ENCODE measurements at regions not wholly inside any gene's neighbourhood (a gene's known extent, or its start where the extent isn't known, plus 50 kb on each side); places are given as distances from the start of the nearest gene placed in this dataset.

DNA sequence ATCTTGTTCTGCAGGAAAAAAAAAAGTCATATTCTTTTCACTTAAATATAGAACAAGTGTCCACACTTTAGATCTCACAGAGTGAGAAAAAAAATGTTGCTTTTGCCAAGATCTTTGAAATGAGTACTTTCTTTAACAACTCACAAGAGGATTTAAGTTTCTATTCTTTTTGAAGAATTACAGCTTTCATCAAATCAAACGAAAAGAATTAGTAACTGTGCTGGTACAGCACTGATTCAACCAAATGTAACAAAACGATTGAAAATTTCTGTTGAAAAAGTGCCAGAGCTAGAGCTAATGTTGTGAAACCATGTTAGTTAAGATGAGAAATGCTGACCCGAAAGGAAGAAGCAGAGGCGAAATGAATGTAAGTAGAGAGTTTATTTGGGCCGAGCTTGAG is 300.2 kb downstream of the GABRB3 start:
- TF ChIP-seq, protein P1, sequence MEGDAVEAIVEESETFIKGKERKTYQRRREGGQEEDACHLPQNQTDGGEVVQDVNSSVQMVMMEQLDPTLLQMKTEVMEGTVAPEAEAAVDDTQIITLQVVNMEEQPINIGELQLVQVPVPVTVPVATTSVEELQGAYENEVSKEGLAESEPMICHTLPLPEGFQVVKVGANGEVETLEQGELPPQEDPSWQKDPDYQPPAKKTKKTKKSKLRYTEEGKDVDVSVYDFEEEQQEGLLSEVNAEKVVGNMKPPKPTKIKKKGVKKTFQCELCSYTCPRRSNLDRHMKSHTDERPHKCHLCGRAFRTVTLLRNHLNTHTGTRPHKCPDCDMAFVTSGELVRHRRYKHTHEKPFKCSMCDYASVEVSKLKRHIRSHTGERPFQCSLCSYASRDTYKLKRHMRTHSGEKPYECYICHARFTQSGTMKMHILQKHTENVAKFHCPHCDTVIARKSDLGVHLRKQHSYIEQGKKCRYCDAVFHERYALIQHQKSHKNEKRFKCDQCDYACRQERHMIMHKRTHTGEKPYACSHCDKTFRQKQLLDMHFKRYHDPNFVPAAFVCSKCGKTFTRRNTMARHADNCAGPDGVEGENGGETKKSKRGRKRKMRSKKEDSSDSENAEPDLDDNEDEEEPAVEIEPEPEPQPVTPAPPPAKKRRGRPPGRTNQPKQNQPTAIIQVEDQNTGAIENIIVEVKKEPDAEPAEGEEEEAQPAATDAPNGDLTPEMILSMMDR (conservative IDR thresholded peaks at IDR 0.05), result no peak
- TF ChIP-seq EZH2 (IDR thresholded peaks at IDR 0.05; ENCODE audit: low read depth), result no peak

Measured in PC-9 (cell line).